Glomerular visceral epithelial cell (primary cell): ENCODE measurements at regions not wholly inside any gene's neighbourhood (a gene's known extent, or its start where the extent isn't known, plus 50 kb on each side); places are given as distances from the start of the nearest gene placed in this dataset.

Experiments
- DNase-seq: peaks from one replicate; pipeline ENCODE4 v3.0.0-alpha.2; 2016; ENCODE audit errors: extremely low spot score

GRCh38 chr12:93015871-93016751 is 87.0 kb upstream of the EEA1 start:
- no peak for DNase-seq

GRCh38 chr12:93016752-93017350 is 87.8 kb upstream of the EEA1 start:
- DNase-seq: no peak

- DNase-seq: no peak
Observed at GRCh38 chr12:93018610-93019009, 89.5 kb upstream of the EEA1 start.

- DNase-seq: no peak
Observed at GRCh38 chr12:93019212-93019927, 90.3 kb upstream of the EEA1 start.

- no peak for DNase-seq
Observed at GRCh38 chr12:93019975-93020630, 91.0 kb upstream of the EEA1 start.

- DNase-seq: no peak
Observed at GRCh38 chr12:93020631-93021597, 91.8 kb upstream of the EEA1 start.

- DNase-seq: peak; percentile 9
Observed at GRCh38 chr12:93022603-93023340, 93.7 kb upstream of the EEA1 start.

GRCh38 chr12:93025145-93026103 is 96.3 kb upstream of the EEA1 start:
- DNase-seq: peak; percentile 24

GRCh38 chr12:93027041-93027440 is 97.9 kb upstream of the EEA1 start:
- DNase-seq: no peak

GRCh38 chr12:93029091-93029490 is 100.0 kb upstream of the EEA1 start:
- no peak for DNase-seq

GRCh38 chr12:93031028-93031427 is 101.9 kb upstream of the EEA1 start:
- no peak for DNase-seq

GRCh38 chr12:93032758-93033157 is 103.7 kb upstream of the EEA1 start:
- no peak for DNase-seq

- DNase-seq: no peak
Observed at GRCh38 chr12:93033948-93034347, 104.9 kb upstream of the EEA1 start.

GRCh38 chr12:93039062-93039461 is 110.0 kb upstream of the EEA1 start:
- DNase-seq: no peak

- no peak for DNase-seq
Observed at GRCh38 chr12:93039930-93040329, 110.8 kb upstream of the EEA1 start.

- no peak for DNase-seq
Observed at GRCh38 chr12:93040367-93040766, 111.3 kb upstream of the EEA1 start.

GRCh38 chr12:93041416-93041815 is 112.3 kb upstream of the EEA1 start:
- DNase-seq: no peak

GRCh38 chr12:93042283-93042682 is 113.2 kb upstream of the EEA1 start:
- no peak for DNase-seq

- no peak for DNase-seq
Observed at GRCh38 chr12:93042684-93043083, 113.6 kb upstream of the EEA1 start.
